IPS DF 19.7 (cell line): ENCODE measurements at regions not wholly inside any gene's neighbourhood (a gene's known extent, or its start where the extent isn't known, plus 50 kb on each side); places are given as distances from the start of the nearest gene placed in this dataset.

Experiments used
- DNase-seq: peaks from one replicate; pipeline ENCODE4 v3.0.0-alpha.2; 2013; ENCODE audit warnings: low read depth, low spot score

GRCh38 chr6:44705596-44705995 lies 318.1 kb downstream of the CDC5L start:
- no peak for DNase-seq

- no peak for DNase-seq
Measured at GRCh38 chr6:44706011-44706410, 318.5 kb downstream of the CDC5L start.

- DNase-seq = no peak
Measured at GRCh38 chr6:44708208-44708607, 320.7 kb downstream of the CDC5L start.

GRCh38 chr6:44712353-44713111 lies 325.0 kb downstream of the CDC5L start:
- no peak for DNase-seq

DNA sequence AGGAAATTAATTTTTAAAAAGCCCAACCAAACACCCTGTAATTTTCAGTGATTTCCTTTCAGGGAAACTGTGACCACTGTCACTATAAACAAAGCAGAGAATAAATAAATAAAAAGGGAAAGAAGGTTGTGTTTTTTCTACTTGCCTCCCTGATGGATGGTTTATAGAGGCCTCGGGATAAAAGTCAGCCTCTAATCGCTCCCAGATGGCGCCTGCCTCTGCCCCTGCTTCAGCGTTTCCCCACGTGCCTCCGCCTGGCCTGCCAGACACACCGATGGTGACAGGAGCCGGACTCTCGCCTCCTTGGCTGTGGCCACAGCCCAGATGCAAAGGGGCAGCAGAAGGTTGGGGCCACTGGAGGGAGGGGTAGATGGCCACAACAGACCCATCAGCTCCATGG lies 327.7 kb downstream of the CDC5L start:
- DNase-seq = no peak

DNA sequence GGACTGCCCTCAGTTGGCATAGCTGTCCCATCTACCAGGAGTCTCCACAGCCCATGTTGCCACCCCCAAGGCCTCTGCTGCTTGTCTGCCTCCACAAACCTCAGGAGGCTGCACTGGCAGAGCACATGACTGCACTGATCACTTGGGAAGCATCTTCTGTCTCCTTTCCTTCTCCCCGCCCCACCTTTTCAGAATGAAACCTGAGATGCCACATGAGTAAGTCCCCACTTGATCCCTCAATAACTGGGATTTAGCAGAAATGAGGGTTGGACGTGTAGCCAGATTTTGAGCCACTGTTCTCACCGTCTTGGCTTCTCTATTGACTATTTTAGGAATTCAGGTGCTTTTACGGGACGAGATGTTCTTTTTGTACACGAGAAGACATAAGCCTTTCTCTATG lies 328.4 kb downstream of the CDC5L start:
- DNase-seq = no peak

DNA sequence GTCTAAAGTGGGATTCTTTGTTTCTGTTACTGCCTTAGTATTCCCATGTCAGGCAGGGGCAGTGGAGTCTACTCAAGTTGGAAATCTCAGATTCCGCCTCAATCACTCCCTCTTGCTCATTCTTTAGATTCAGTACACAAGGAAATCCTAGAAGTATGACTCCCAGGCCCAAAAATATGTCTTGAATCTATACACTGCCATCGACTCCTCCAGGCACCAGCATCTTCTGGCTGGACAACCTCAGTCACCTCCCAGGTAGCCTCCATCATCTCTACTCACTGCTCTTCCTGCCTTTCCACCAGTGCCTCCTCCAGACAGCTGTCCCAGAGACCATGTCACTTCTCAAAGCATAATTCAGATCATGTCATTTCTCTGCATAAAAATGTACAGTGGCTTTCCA lies 329.9 kb downstream of the CDC5L start:
- DNase-seq = no peak

DNA sequence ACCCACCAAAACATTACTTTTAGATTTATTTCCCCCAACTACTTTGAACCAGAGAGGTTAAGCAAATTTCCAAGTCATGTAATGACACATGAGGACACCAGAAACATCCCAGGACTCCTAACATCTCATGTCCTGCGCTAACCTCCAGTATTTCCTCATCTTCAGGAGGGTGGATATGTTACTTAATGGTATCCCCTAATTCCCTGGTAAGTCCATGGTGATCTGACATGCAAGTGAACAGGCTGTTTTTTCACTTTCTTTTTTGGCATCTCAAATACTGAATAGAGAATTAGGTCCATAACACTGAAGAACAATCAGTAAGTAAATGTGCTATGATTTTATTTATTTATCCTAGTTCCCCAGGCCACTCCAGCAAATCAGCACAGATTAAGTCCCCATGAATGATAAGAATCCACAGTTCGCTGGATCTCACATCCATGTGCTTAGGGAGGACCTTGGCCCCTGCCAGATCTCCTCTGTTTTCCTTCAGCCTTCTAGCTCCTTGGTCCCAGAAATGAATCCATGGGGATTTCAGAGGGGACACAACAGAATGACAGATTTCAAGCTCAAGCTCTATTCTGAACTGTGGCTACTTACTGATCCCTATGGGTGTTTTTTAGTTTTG lies 334.6 kb downstream of the CDC5L start:
- no peak for DNase-seq

DNA sequence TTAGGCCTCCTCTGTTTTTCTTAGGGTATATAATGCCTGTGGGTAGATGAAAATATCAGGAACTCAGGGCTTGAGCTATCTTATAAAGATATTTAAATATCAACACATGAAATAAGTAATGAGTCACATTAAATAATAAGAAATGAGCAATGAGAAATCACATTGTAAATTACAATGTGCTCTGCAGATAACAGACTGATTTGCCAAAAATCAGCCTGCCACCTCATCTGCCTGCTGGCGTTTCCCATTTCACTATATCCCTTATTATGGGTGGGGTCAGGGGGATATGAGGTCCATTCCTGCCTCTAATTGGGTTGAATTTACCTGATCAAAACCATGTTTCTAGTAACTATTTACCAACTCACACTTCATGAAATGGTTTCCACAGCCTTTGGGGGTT lies 335.2 kb downstream of the CDC5L start:
- no peak for DNase-seq

DNA sequence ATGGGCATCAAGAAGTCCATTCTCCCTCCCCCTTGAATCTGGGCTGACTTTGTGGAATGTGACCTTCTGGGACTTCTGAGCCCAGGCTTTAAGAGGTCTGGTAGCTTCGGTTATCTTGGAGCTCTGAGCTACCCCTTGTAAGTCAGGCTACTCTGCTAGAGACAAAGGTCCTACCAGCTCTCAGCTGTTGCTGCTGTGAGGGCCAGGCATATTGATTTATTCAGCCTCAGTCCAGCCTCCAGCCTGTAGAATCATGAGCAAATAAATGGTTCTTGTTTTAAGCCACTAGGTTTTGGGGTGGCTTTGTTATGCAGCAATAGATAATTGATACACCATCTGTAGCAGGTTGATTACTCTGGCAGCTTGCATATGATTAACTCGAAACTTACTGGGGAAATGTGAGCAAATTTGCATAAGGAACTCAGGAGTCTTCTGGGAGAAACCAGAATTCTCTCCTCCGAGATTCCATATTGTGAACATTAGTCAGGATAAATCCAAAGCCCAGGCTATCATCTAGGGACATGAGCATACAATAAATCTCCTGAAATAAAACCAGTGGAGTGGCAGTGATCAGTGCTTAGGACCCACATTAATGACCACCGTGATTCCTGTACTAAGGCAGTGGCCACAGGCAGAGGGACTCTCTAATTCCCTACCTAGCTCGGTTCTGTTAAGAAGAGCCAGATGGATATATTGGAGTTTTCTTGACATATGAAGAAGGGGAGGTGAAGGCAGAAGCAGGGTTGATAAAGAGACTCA lies 336.1 kb downstream of the CDC5L start:
- DNase-seq = no peak

DNA sequence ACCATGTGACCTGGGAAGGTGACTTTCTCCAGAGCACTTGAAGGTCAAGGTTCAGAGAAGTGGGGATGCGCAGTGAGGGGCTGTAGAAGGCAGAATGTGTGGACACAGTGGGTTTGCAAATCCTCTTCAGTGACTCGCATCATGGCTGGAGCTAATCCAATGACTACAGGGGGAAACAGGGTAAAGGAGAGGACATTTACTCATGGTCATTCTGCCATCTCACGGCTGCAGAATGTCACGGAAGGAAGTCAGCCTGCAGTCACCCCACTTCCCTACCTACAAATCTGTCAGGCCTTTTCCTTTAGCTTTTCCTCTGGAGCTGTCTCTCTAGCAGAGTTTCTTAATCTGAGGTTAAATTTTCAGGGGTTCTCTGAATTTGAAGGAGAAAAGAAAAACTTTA lies 337.6 kb downstream of the CDC5L start:
- no peak for DNase-seq

- DNase-seq = no peak
Measured at GRCh38 chr6:44727651-44728630, 340.4 kb downstream of the CDC5L start.

- no peak for DNase-seq
Measured at GRCh38 chr6:44730771-44731391, 343.4 kb downstream of the CDC5L start.

- no peak for DNase-seq
Measured at GRCh38 chr6:44731485-44732095, 344.1 kb downstream of the CDC5L start.

DNA sequence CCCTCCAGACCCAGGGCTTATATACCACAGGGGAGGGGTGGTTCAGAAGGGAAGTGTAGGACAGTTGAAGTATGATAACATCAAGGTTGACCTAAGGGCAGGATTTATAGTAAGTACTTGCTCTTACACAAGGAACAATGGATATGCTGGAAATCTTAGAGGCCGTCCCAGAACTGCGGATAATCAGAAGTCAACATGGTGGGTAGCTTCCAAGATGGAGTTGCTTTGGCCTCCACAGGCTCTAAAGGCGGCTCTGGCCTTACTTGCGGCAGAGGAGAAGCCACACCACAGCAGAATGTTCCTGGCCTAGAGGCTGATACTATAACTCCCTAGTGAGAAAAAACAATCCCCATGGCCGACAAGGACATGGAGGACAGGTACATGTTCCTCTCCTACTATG lies 344.7 kb downstream of the CDC5L start:
- no peak for DNase-seq

DNA sequence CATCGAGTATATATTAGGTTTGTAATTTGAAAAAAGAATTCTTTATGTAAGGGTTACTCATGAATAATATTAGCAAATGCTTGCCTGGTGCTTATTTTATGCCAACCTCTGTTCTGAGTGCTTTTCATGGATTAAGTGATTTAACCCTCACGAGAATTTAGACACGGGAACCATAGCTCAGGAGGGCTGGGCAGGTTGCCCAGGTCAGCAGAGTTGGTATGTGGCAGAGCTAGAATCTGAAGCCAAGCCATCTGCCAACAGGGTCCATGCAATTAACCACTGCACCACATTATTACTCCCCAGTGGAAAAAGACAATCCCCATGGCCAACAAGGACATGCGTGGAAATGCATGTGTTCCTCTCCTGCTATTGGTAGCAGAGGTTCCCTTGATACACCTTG lies 345.6 kb downstream of the CDC5L start:
- no peak for DNase-seq

DNA sequence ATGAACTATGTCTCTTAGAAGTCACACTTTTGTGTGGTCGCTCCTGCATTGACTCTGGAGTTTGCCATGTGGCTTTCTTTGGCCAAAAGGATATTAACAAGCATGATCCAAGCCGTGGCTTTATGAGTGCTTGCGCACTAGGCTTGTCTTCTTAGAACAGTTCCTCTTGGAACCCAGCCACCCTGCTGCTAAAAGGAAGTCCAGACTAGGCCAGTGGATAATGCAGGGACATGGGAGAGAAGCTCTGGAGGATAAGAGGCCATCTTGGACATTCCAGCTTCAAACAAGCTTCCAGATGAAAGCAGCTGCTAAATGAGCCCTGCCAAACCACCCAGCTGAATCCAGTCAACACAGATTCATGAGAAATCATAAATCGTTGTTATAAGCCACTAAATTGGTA lies 346.4 kb downstream of the CDC5L start:
- DNase-seq = no peak

DNA sequence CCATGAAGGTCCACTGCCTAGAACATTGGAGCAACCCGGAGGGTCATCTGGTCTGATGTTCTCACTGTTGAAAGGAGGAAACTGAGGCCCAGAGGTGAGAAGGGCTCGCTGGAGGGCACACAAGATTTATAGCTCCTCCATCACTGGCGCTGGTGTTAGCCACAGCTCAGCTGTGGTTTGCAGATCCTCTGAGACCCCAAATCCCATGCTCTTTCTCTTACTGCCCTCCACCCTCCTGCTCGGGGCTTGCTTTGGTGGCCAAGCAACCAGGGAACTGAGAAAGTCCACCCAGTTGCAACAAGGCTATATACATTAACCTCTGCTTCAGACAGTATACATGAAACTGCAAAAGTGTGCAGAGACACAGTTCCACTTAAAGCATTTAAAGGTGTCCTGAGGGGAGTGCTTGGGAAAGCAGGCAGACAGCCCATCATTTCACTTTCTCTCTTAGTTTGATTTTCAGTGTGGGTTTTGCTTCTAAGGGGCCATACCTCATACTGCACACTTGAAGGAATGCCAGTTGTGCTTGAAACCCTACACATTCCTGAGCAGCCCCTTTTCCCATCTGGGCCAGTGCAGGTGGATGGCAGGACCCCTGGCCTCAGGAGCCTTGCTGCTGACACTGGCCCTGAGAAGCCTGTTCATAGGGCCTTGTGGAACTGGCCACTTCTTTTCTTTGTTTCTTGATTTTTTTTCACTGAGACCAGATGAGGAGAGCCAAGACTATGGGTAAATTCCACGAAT lies 347.6 kb downstream of the CDC5L start:
- no peak for DNase-seq

DNA sequence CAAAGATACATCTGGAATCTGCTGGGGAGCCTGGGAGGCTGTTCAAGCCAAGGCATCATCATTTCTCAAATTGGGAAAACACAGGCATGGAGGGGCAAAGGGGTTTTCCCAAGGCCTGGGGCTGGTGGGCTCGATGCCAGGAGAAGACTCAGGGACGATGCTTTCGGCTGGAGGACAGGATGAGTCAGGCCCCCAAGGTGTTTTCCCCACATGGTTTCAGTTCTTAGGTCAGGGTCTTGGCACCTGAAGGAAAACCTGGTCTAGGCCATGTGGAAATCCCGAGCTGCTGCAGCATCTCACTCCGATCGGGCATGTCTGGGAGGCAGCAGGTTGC lies 348.1 kb downstream of the CDC5L start:
- DNase-seq = no peak

- no peak for DNase-seq
Measured at GRCh38 chr6:44737341-44737740, 349.8 kb downstream of the CDC5L start.
